ENCODE measurements at regions not wholly inside any gene's neighbourhood (a gene's known extent, or its start where the extent isn't known, plus 50 kb on each side); places are given as distances from the start of the nearest gene placed in this dataset.

- TF ChIP-seq CTCF (IDR thresholded peaks at IDR 0.05 in 2 of 3, conservative IDR thresholded peaks at IDR 0.05 in 1 of 3; ENCODE audit: control insufficient read depth in 2 of 3, extremely low read depth in 1 of 3, insufficient read depth in 1 of 3, low read depth in 3 of 3, low read length in 3 of 3) (no peak), HDAC6 (IDR thresholded peaks at IDR 0.05; ENCODE audit: unreplicated experiment) (no peak), TARDBP (IDR thresholded peaks at IDR 0.05; ENCODE audit: borderline replicate concordance) (no peak), STAT3 (IDR thresholded peaks at IDR 0.05; ENCODE audit: low read depth, low read length) (no peak)
- TF ChIP-seq, protein P1, sequence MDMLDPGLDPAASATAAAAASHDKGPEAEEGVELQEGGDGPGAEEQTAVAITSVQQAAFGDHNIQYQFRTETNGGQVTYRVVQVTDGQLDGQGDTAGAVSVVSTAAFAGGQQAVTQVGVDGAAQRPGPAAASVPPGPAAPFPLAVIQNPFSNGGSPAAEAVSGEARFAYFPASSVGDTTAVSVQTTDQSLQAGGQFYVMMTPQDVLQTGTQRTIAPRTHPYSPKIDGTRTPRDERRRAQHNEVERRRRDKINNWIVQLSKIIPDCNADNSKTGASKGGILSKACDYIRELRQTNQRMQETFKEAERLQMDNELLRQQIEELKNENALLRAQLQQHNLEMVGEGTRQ (IDR thresholded peaks at IDR 0.05; ENCODE audit: borderline replicate concordance, low read depth, low read length), result no peak
Measured at GRCh38 chr5:74459984-74460383, 180.5 kb downstream of the ENC1 start (continued).

DNA sequence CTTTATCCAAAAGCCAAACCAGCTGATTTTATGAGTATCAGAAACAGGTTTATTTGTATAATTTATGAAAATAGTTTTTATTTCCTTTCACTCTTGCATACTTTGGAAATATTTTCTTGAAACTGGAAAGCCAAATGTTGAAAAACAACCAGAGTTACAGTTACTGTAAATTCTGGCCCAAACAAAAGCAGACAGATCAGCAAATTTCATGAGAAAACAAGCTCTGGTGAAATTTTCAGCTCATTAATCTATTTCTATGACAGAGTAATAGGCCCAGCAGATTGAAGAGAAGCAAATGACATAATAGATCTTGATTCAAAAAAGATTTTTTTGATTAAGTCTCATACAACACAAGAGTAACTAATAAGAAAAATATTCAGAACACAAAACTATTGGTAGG lies 182.7 kb downstream of the ENC1 start:
- in situ Hi-C loops (cut with MboI), result no loop called here

More for the DNA sequence above, 182.7 kb downstream of the ENC1 start:
- H3K9me3 ChIP-seq (replicated peaks; ENCODE audit: control insufficient read depth, insufficient read depth, low read length), result peaks cover 1% of the 10 kb centered on the region; the same call in 2 of the 3 replicates
- H3K27me3 ChIP-seq (replicated peaks in 1 of 2; ENCODE audit: control insufficient read depth in 2 of 2, insufficient read depth in 2 of 2, low read length in 1 of 2), result no peaks in the 10 kb centered on the region
- H3K27ac ChIP-seq (ENCODE audit: control insufficient read depth, insufficient read depth), result no peak overlapping the region
- POLR2A ChIA-PET, result no interaction called here
- intact Hi-C loops (cut with micrococcal nuclease; ENCODE audit: unreplicated experiment), result no loop called here
- TF ChIP-seq HCFC1 (IDR thresholded peaks at IDR 0.05; ENCODE audit: low read length), result no peak
- TF ChIP-seq NFIC (IDR thresholded peaks at IDR 0.05; ENCODE audit: low read depth, low read length), result no peak
- no peak for TF ChIP-seq NR2F1 (conservative IDR thresholded peaks at IDR 0.05)
- TF ChIP-seq STAT1 (conservative IDR thresholded peaks at IDR 0.05), result no peak
- TF ChIP-seq MXI1 (IDR thresholded peaks at IDR 0.05; ENCODE audit: low read depth, low read length), result no peak
- no peak for TF ChIP-seq POLR2AphosphoS5 (IDR thresholded peaks at IDR 0.05; ENCODE audit: low read length)
- no peak for TF ChIP-seq MYB (IDR thresholded peaks at IDR 0.05; ENCODE audit: borderline replicate concordance, low read depth, low read length)
- no peak for TF ChIP-seq DPF2 (IDR thresholded peaks at IDR 0.05)
- no peak for TF ChIP-seq NFXL1 (IDR thresholded peaks at IDR 0.05; ENCODE audit: borderline replicate concordance)
- TF ChIP-seq MEF2A (IDR thresholded peaks at IDR 0.05; ENCODE audit: insufficient read depth, low read depth, low read length), result no peak
- no peak for TF ChIP-seq ZNF24 (IDR thresholded peaks at IDR 0.05)
- TF ChIP-seq JUND (IDR thresholded peaks at IDR 0.05; ENCODE audit: low read depth, low read length), result no peak
- no peak for TF ChIP-seq SREBF2 (IDR thresholded peaks at IDR 0.05; ENCODE audit: low read length)
- TF ChIP-seq CHD2 (IDR thresholded peaks at IDR 0.05; ENCODE audit: borderline replicate concordance, low read depth, low read length), result no peak
- no peak for TF ChIP-seq NKRF (conservative IDR thresholded peaks at IDR 0.05)
- TF ChIP-seq CHD1 (IDR thresholded peaks at IDR 0.05; ENCODE audit: low read depth, low read length), result no peak
- no peak for TF ChIP-seq PAX5 (IDR thresholded peaks at IDR 0.05; ENCODE audit: borderline replicate concordance, low read depth, low read length)
- DNase-seq (ENCODE audit: low read depth, low spot score) (no peak), ATAC-seq (no peak), FAIRE-seq (no peak)
- H3K36me3 ChIP-seq (ENCODE audit: control insufficient read depth in 2 of 2, insufficient read depth in 2 of 2, low read length in 1 of 2), result no peaks in the 10 kb centered on the region
- H3K9ac ChIP-seq (ENCODE audit: control insufficient read depth, insufficient read depth, low read length), result no peak overlapping the region
- RAD21 ChIA-PET (ENCODE audit: unreplicated experiment), result no interaction called here
- CTCF ChIA-PET, result no interaction called here
- H3K4me1 ChIP-seq (ENCODE audit: control insufficient read depth, insufficient read depth, low read length), result no peaks in the 10 kb centered on the region
- no peak overlapping the region for H2AFZ ChIP-seq (ENCODE audit: control insufficient read depth, low read depth, low read length)
- SMC1A ChIA-PET (ENCODE audit: uncharacterized antibody, unreplicated experiment), result interaction anchor here (1.0 to 1.5 kb wide), 3 partner anchors 17 to 175 kb away, joined by 3 read pairs; no protein-coding TSS in a partner anchor
- no peaks in the 10 kb centered on the region for H4K20me1 ChIP-seq (ENCODE audit: control insufficient read depth, insufficient read depth)
- H3K4me2 ChIP-seq (ENCODE audit: control insufficient read depth, insufficient read depth), result no peak overlapping the region
- no peak overlapping the region for H3K4me3 ChIP-seq
- H3K79me2 ChIP-seq (ENCODE audit: control insufficient read depth, insufficient read depth, low read length), result no peaks in the 10 kb centered on the region
- BruUV-seq (replicated peaks), result no TSS peak
